Right renal pelvis (tissue), 4 donors: ENCODE measurements at regions not wholly inside any gene's neighbourhood (a gene's known extent, or its start where the extent isn't known, plus 50 kb on each side); places are given as distances from the start of the nearest gene placed in this dataset.
A peak's percentile ranks its signal among the peaks of the same experiment; 100 is the strongest.

Source experiments
- DNase-seq, 4 donors: peaks; one replicate each; pipeline ENCODE4 v3.0.0-alpha.2; 2013; ENCODE audit warnings: low read depth in 4 of 4, low spot score in 3 of 4, missing footprints in 1 of 4

- no peak for DNase-seq
These were observed 111.1 kb upstream of the RIOK3 start for GRCh38 chr18:23341983-23342382.

- DNase-seq = no peak
These were observed 110.6 kb upstream of the RIOK3 start for GRCh38 chr18:23342506-23342905.

- no peak for DNase-seq
These were observed 102.9 kb upstream of the RIOK3 start for GRCh38 chr18:23350188-23350587.

- DNase-seq = no peak
These were observed 101.6 kb upstream of the RIOK3 start for GRCh38 chr18:23351521-23351920.

GRCh38 chr18:23352042-23352441, 101.0 kb upstream of the RIOK3 start:
- no peak for DNase-seq

- DNase-seq = no peak
These were observed 99.6 kb upstream of the RIOK3 start for GRCh38 chr18:23353459-23353858.

GRCh38 chr18:23354625-23355024, 98.5 kb upstream of the RIOK3 start:
- no peak for DNase-seq

GRCh38 chr18:23355206-23355605, 97.9 kb upstream of the RIOK3 start:
- no peak for DNase-seq

GRCh38 chr18:23356424-23356823, 96.7 kb upstream of the RIOK3 start:
- no peak for DNase-seq

- peak in 1 of 4 donors; percentile 48 for DNase-seq
These were observed 96.0 kb upstream of the RIOK3 start for GRCh38 chr18:23356915-23357601.

- DNase-seq = no peak
These were observed 95.0 kb upstream of the RIOK3 start for GRCh38 chr18:23357996-23358594.

- DNase-seq = no peak
These were observed 93.7 kb upstream of the RIOK3 start for GRCh38 chr18:23359421-23359820.

- no peak for DNase-seq
These were observed 89.1 kb upstream of the RIOK3 start for GRCh38 chr18:23363865-23364570.

GRCh38 chr18:23365602-23366001, 87.5 kb upstream of the RIOK3 start:
- no peak for DNase-seq

- no peak for DNase-seq
These were observed 83.8 kb upstream of the RIOK3 start for GRCh38 chr18:23369266-23369665.

GRCh38 chr18:23373570-23373969, 79.5 kb upstream of the RIOK3 start:
- no peak for DNase-seq

GRCh38 chr18:23377669-23378301, 75.3 kb upstream of the RIOK3 start:
- no peak for DNase-seq

GRCh38 chr18:23378302-23378686, 74.8 kb upstream of the RIOK3 start:
- no peak for DNase-seq

GRCh38 chr18:23380001-23380550, 73.0 kb upstream of the RIOK3 start:
- DNase-seq = no peak

- no peak for DNase-seq
These were observed 72.3 kb upstream of the RIOK3 start for GRCh38 chr18:23380817-23381216.

- DNase-seq = no peak
These were observed 69.6 kb upstream of the RIOK3 start for GRCh38 chr18:23383494-23383893.
